HG02870 (cell line): ENCODE measurements at regions not wholly inside any gene's neighbourhood (a gene's known extent, or its start where the extent isn't known, plus 50 kb on each side); places are given as distances from the start of the nearest gene placed in this dataset.
"Not testable (repeated sequence)": the region's sequence is repeated elsewhere in the genome, so short reads cannot be mapped to it uniquely, and the experiment has no call there.

Source experiments
- ATAC-seq: cut with Tn5 transposase; IDR thresholded peaks from one replicate; pipeline ENCODE4 v1.9.1; 2021; ENCODE audit warnings: mild to moderate bottlenecking, moderate library complexity; ENCODE audit not compliant: unreplicated experiment

DNA sequence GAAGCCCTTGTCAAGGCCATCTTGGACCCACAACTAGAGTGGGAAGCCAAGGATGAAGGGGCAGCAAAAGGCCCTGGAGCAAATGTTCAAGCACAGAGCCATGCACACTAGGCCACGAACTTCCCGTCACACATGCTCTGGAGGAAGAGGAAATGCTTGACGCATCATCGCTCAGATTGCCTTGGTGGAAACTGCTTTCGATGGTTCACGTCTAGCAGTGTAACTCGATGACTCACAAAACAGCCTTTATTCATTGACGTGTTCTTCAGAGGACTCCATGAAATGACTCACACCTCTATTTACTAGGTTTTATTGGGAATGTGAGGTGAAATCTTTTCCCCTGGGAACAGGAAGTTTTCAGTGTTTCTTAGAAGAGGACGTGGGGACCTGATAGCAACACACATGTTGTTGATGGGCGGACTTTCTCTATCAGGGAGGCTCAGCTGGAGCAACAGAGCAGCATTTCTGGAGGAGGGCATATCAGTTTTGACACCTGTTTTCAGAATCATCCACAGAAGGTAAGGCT lies 79.8 kb upstream of the FLT1 start:
- no peak for ATAC-seq

DNA sequence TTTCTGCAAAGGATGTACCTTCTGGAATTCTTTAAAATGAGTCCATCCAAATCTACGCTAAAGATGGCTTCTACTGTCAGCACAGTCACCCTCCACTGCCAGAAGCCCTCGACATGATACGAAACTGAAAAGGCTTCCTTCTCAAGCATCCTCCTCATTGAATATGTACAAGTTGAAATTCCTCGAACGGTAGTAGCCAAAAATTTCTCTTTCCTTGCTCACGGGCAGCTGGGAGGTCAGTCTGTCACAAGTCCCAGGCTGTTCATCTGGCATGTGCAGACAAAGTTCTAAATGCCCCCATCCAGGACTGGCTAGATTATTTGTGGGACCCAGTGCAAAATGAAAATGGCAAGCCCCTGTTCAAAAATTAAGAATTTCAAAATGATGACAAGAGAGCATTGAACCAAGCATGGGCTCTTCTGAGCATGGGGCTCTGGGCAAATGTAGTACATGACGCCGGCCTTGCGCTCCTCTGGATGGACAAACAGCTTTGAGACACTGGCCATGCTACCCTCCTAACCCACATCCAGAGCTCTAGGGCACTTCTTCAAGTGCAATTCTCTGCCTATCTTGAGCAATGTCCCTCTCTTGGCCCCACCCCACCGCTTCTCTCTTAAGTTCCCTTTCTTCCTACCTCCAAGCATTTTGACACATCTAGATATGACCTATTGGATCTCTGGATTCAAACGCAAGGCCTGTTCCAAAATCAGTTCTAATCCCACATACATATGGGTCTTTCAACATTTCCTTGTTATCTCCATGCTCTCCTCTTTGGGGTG lies 78.9 kb upstream of the FLT1 start:
- no peak for ATAC-seq

- ATAC-seq: no peak
These were observed 77.9 kb upstream of the FLT1 start for GRCh38 chr13:28572871-28573270.

- not testable (repeated sequence) for ATAC-seq
These were observed 75.4 kb upstream of the FLT1 start for GRCh38 chr13:28570356-28570755.

- no peak for ATAC-seq
These were observed 75.0 kb upstream of the FLT1 start for GRCh38 chr13:28569886-28570285.

GRCh38 chr13:28568286-28568685 lies 73.4 kb upstream of the FLT1 start:
- peak; percentile 65 for ATAC-seq

GRCh38 chr13:28566891-28567290 lies 72.0 kb upstream of the FLT1 start:
- ATAC-seq: no peak

DNA sequence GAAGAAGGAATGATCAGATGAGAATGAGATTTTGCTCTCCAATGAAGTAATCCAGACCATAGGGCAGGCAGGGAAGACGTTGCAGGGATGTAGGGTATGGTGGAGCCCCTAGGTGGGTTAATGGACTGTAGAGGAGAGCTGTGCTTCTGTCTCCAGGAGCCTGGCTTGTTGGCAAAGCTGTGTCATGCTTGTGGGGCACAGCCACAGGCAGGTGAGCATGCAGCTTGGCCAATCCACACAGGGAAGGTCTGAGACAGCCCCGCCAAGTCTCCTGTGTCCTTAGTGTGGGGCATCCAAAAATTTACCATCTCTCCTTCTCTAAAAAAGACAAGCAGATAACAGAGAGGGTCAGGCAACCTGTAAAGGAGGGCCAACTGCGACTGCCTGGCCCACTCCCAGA lies 71.4 kb upstream of the FLT1 start:
- ATAC-seq: no peak

- no peak for ATAC-seq
These were observed 69.1 kb upstream of the FLT1 start for GRCh38 chr13:28564030-28564429.

GRCh38 chr13:28563609-28564008 lies 68.7 kb upstream of the FLT1 start:
- no peak for ATAC-seq

- ATAC-seq: no peak
These were observed 65.7 kb upstream of the FLT1 start for GRCh38 chr13:28560612-28561011.

- ATAC-seq: no peak
These were observed 64.8 kb upstream of the FLT1 start for GRCh38 chr13:28559636-28560259.

DNA sequence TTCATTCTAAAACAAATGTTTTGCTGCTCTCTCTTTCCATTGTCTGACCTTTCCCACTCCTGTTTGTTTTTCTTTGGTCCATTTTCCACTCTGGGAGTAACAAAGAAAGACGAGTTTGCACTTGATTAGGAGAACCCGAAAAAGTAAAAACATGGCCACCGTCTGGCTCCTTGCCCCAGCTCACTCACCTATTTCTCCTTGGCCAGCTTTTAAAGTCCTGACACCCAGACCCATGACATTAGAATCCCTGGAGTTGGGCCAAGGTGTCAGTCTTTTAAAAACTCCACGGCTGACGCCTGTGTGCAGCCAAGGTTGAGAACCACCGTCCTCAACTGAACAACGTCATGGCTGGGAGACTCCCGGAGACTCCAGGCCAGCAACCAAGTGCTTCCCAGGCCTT lies 63.6 kb upstream of the FLT1 start:
- no peak for ATAC-seq

GRCh38 chr13:28557725-28558520 lies 63.0 kb upstream of the FLT1 start:
- ATAC-seq: no peak

GRCh38 chr13:28555096-28555495 lies 60.2 kb upstream of the FLT1 start:
- ATAC-seq: no peak

DNA sequence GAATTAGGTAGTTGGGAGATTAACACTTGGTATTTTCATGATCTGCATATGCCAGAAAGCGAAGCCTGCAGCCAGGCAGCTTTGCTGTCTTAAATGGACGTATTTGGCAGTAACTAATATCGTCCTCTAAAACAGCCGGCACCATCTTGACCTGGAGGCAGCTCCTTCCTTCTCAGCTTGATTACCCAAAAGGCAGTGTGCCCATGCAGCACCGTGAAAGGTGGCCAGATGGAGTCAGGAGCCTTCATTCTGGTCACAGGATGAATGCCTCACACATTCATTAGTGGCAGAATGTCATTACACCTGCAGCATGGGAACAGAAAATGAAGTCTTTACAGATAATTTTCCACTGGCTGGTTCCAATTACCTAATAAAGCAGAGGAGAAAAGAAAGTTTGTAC lies 59.0 kb upstream of the FLT1 start:
- ATAC-seq: no peak

DNA sequence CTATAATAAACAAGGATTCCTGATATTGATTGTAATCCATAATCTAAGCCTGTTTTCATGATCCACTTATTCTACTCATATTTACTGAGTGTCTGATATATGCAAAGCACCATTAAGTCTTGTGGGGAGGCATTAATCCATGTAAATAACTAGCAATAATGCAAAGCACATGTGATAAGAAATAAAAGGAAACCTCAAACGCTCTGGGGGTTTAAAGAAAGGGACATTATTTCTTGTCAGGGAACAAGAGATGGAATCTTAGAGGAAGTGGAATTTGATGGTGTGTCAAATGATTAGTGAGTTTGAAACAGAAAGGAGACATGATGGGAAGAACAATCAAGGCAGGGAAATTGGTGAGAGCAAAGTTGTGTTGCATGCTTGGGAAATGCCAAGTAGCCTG lies 57.4 kb upstream of the FLT1 start:
- ATAC-seq: no peak

- no peak for ATAC-seq
These were observed 56.6 kb upstream of the FLT1 start for GRCh38 chr13:28551498-28551895.

- no peak for ATAC-seq
These were observed 56.0 kb upstream of the FLT1 start for GRCh38 chr13:28550721-28551497.

DNA sequence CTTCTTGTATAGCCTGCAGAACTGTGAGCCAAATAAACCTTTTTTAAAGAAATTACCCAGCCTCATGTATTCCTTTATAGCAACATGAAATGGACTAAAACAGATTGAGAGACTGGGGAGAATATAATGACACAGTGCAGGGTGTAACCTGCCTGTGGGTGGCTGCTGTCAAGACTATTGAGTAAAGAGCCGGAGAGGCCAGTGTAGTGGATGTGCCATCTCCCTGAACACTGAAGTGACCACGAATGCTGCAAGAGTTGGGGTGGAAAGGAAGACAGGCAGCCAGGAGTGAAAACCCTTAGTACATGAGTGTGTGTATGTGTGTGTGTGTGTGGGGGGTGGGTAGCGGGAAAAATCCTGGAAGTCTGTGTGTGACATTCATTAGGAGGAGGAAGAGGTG lies 55.2 kb upstream of the FLT1 start:
- no peak for ATAC-seq

GRCh38 chr13:28548872-28549271 lies 53.9 kb upstream of the FLT1 start:
- no peak for ATAC-seq
